ENCODE measurements at regions not wholly inside any gene's neighbourhood (a gene's known extent, or its start where the extent isn't known, plus 50 kb on each side); places are given as distances from the start of the nearest gene placed in this dataset.

DNA sequence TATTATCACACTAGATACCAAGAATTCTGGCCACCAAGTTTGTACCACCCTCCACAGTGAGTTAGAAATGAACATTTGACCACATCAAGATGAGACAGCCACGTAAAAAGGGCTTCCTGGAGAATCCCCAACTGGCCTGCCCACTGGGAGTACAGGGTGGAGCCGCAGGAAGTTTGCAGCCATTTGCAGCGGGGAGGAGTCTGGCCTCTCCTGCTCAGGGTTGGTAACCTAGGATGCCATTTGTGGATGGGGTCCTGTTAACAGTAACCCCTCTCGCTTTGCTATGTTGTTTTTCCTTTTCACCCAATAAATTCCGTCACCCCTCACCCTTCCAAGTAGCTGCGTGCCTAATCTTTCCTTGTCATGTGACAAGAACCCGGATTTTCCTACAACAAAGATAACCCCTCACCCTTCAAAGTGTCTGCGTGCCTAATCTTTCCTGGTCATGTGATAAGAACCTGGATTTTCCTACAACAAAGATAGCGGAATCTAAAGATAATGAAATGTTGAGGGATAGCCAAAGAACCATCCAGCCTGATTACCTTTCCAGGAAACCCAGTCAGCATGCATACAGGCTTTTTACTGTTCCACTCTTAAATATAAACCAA lies 245.4 kb downstream of the NAF1 start:
- TF ChIP-seq, protein P1, sequence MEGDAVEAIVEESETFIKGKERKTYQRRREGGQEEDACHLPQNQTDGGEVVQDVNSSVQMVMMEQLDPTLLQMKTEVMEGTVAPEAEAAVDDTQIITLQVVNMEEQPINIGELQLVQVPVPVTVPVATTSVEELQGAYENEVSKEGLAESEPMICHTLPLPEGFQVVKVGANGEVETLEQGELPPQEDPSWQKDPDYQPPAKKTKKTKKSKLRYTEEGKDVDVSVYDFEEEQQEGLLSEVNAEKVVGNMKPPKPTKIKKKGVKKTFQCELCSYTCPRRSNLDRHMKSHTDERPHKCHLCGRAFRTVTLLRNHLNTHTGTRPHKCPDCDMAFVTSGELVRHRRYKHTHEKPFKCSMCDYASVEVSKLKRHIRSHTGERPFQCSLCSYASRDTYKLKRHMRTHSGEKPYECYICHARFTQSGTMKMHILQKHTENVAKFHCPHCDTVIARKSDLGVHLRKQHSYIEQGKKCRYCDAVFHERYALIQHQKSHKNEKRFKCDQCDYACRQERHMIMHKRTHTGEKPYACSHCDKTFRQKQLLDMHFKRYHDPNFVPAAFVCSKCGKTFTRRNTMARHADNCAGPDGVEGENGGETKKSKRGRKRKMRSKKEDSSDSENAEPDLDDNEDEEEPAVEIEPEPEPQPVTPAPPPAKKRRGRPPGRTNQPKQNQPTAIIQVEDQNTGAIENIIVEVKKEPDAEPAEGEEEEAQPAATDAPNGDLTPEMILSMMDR (IDR thresholded peaks at IDR 0.05 in 8 of 11, conservative IDR thresholded peaks at IDR 0.05 in 3 of 11): no peak
- TF ChIP-seq POLR2AphosphoS5 (IDR thresholded peaks at IDR 0.05): no peak
- TF ChIP-seq POLR2A (IDR thresholded peaks at IDR 0.05): no peak

Measured in spleen (tissue), 7 donors.